GM10266 (cell line): ENCODE measurements at regions not wholly inside any gene's neighbourhood (a gene's known extent, or its start where the extent isn't known, plus 50 kb on each side); places are given as distances from the start of the nearest gene placed in this dataset.

Experiments used
- DNase-seq: peaks from one replicate; pipeline ENCODE4 v3.0.0; 2012; ENCODE audit errors: extremely low spot score
- TF ChIP-seq, protein P1 (sequence below): IDR thresholded peaks from 2 replicates; pipeline ENCODE4 v1.5.1; 2012; ENCODE audit warnings: mild to moderate bottlenecking, low read depth; ENCODE audit not compliant: control insufficient read depth, insufficient read depth; ENCODE audit errors: missing control alignments

DNA sequence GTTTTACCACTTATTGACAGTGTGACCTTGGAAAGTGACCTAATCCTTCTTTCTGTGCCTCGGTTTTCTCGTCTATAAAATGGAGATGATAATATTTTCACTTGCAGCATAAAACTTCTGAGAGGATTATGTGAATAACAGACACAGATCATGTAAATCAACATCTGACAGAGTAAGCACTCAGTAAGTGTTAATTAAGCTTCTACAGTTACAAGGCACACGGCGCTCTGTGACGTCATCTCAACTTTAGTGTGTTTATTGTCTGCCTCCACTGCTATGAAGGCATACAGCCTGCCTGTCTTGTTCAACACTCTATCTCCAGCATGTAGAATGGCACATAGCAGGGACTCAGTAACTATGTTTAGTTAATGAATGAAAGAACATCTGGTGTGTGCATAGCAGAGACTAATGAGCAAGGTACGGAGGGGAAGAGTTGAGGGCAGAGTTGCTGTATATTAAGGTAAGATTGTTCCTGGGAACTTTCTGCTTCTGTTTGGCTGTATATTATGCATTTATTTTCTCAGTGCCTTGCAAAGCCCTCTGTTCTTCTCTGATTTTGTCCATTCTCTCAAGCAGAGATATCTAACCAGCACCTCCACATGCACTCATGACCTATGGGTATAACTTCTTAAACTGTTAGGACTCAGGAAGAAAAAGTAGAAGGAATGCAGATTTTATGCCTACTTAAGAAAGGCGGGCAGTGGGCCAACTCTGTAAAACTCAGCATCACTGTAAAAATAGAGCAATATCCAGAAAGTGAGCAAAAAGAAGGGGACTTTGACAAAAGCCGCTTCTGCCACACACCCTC, 66.4 kb upstream of the STMND1 start:
- TF ChIP-seq, protein P1, sequence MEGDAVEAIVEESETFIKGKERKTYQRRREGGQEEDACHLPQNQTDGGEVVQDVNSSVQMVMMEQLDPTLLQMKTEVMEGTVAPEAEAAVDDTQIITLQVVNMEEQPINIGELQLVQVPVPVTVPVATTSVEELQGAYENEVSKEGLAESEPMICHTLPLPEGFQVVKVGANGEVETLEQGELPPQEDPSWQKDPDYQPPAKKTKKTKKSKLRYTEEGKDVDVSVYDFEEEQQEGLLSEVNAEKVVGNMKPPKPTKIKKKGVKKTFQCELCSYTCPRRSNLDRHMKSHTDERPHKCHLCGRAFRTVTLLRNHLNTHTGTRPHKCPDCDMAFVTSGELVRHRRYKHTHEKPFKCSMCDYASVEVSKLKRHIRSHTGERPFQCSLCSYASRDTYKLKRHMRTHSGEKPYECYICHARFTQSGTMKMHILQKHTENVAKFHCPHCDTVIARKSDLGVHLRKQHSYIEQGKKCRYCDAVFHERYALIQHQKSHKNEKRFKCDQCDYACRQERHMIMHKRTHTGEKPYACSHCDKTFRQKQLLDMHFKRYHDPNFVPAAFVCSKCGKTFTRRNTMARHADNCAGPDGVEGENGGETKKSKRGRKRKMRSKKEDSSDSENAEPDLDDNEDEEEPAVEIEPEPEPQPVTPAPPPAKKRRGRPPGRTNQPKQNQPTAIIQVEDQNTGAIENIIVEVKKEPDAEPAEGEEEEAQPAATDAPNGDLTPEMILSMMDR: no peak
- no peak for DNase-seq

DNA sequence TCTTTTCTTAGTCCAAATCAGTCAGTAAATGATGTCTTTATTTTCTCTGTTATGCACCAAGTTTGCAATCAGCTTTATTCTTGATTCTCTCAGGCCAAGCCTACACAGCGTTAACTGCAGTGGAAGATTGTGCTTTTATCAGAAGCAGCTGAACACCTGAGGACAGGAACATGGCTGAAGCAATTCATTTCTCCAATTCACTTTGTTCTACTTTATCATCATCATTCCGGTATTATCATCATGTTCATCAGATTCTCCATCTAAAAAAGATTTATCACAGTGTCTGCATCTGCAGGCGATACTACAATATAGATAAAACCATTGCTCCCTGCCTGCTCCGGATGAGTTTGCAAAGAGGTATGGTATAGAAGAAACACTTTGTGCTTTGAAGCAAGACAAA, 68.1 kb upstream of the STMND1 start:
- DNase-seq: no peak
- TF ChIP-seq, protein P1: no peak

DNA sequence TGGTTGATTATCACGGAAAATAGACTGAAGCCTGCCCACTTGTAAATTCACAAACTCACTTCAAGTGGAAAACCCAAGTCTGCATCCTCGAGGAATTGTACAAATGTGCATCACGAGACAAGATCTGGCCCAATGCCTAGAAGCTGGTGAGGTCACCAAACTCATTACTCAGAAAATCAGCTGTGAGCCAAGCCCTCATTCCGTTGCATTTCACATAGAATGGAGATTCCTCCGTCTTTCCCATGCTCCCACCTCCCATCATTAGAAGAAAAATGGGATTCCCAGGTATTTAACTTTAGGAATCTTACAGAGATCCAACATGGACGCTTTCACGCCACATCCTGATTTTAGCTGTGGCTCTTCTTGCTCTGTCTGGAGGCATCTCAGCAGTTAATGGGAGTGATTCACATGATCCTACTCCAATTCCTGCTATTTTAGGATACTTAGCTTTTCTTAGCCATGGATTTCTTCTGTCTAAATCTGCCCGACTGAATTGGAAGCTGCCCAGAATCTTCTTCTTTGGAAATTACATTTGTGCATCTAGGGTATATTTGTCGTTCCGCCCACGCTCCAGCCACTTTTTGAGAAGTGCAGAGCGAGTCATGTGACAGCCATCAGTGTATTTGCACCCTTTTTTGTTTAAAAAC, 68.7 kb upstream of the STMND1 start:
- TF ChIP-seq, protein P1: no peak
- DNase-seq: no peak

DNA sequence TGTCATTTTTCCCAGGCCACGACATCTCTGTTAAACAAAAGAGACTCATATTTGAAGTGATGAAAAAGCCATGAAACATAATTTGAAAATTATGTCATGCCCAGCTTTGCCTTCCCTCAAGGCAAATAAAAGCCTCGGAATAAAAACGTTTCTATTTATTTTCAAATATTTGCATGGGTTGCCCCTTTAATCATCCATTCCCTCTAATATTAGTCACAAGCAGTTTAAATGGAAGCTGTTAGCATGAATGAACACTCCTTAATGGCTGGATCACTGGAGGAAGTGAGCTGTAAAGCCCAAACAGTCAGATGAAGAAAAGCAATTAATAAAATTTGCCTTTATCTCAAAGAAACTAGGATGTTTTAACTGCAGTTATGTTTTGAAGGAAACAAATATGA, 69.3 kb upstream of the STMND1 start:
- DNase-seq: no peak
- TF ChIP-seq, protein P1: no peak

DNA sequence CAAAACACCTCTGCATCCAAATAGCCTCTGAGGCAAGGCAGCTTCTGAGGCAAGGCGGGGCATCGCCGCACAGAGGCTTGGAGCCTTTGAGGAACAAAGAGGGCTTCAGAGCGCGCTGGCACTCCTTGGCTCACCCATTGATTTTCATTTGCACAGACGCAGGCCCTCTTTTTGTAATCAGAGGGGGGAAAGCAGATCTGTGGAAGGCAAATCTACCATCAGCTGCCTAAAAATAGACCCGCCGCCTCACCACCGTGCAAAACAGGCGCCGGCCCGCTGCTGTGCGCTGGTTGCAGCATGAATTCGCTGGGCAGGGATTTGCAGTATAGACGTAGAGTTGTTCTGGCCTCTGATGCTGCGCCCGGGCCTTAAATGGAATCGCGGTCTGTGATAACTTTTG, 69.9 kb upstream of the STMND1 start:
- TF ChIP-seq, protein P1: no peak
- no peak for DNase-seq

DNA sequence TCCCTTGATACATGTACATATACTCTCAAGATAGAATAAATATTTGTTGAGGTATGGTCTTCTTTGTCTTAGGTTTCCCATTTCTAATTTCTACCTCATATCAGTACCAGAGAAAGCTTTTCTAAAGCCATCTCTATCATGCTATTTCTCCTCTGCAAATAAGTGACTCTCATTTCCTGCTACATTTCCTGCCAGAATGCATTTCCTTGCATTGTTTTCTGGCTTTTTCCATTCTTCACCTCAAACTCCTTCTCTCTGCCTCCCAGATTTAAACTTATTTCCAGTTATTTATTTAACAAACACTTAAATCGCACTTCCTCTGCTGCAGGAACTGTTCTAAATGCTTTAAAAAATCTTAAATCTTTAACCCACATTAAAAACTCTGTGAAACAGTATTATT, 74.4 kb upstream of the STMND1 start:
- DNase-seq: no peak
- TF ChIP-seq, protein P1: no peak

DNA sequence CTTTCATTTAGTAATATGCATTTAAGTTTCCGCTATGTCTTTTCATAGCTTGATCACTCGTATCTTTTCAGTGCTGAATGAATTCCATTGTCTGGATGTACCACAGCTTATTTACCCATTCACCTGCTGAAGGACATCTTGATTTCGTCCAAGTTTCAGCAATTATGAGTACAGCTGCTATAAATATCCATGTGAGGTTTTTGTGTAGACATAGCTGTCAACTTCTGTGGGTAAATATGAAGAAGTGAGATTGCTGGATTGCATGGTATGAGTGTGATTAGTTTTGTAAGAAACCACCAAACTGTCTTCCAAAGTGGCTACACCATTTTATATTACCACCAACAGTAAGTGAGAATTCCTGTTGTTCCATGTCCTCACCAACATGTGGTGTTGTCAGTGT, 79.2 kb upstream of the STMND1 start:
- TF ChIP-seq, protein P1: no peak
- no peak for DNase-seq
